Colonic mucosa (tissue), 4 donors: ENCODE measurements at regions not wholly inside any gene's neighbourhood (a gene's known extent, or its start where the extent isn't known, plus 50 kb on each side); places are given as distances from the start of the nearest gene placed in this dataset.

Source experiments
- DNase-seq: peaks from one replicate; pipeline ENCODE4 v3.0.0-alpha.2; 2020
- H3K27ac ChIP-seq: fragments of 200-600 bp; one replicate; pipeline ENCODE4 v1.8.0; 2021
- H3K27me3 ChIP-seq: fragments of 200-600 bp; one replicate; pipeline ENCODE4 v1.8.0; 2021
- H3K36me3 ChIP-seq: fragments of 200-600 bp; one replicate; pipeline ENCODE4 v1.8.0; 2021
- H3K4me1 ChIP-seq: fragments of 200-600 bp; one replicate; pipeline ENCODE4 v1.8.0; 2021; ENCODE audit warnings: mild to moderate bottlenecking
- H3K4me3 ChIP-seq: fragments of 200-600 bp; one replicate; pipeline ENCODE4 v1.8.0; 2021
- H3K9ac ChIP-seq, 2 donors: one replicate each; pipeline ENCODE4 v1.7.0; 2013; ENCODE audit warnings: control low read depth in 2 of 2, low read depth in 2 of 2, low read length in 2 of 2
- H3K9me3 ChIP-seq: fragments of 200-600 bp; one replicate; pipeline ENCODE4 v1.8.0; 2021
- CTCF ChIP-seq: fragments of 200-600 bp; IDR thresholded peaks from one replicate; pipeline ENCODE4 v1.8.0; 2022; ENCODE audit warnings: antibody characterized with exemption, mild to moderate bottlenecking
- intact Hi-C: fragments of 100-400 bp; cut with DNase I; formaldehyde crosslinking; loops from one replicate; pipeline ENCODE4 v1.14.1; 2022
- donor health status: healthy.
- donor health status: DM: no; HTN: no; CAD: no.
- donor health status: DM: no; HTN: no; CAD: no.

GRCh38 chr2:7209757-7210555, 292.7 kb downstream of the RNF144A start:
- Histone ChIP-seq H3K27ac (no peak overlapping the region), H3K27me3 (no peaks in the 10 kb centered on the region), H3K9ac (no peak overlapping the region), H3K4me3 (no peak overlapping the region), H3K9me3 (no peaks in the 10 kb centered on the region), H3K4me1 (no peaks in the 10 kb centered on the region), H3K36me3 (no peaks in the 10 kb centered on the region)
- no peak for TF ChIP-seq CTCF
- intact Hi-C loops = loop anchor here (5.0 kb wide), 1 partner anchor 1477 kb away; no protein-coding TSS in a partner anchor
- DNase-seq = no peak

- H3K36me3 ChIP-seq = no peaks in the 10 kb centered on the region
Observed at GRCh38 chr2:7210712-7211111, 293.5 kb downstream of the RNF144A start.

GRCh38 chr2:7225848-7226247, 308.6 kb downstream of the RNF144A start:
- intact Hi-C loops = no loop called here
- H3K4me3 ChIP-seq = no peak overlapping the region
- TF ChIP-seq CTCF = no peak
- H3K27me3 ChIP-seq = no peaks in the 10 kb centered on the region
- DNase-seq = no peak
- no peaks in the 10 kb centered on the region for H3K9me3 ChIP-seq
- no peaks in the 10 kb centered on the region for H3K36me3 ChIP-seq
- H3K27ac ChIP-seq = no peak overlapping the region
- no peaks in the 10 kb centered on the region for H3K4me1 ChIP-seq
- no peak overlapping the region for H3K9ac ChIP-seq

More at GRCh38 chr2:7210712-7211111, 293.5 kb downstream of the RNF144A start:
- Histone ChIP-seq H3K4me1 (no peaks in the 10 kb centered on the region), H3K9ac (no peak overlapping the region), H3K4me3 (no peak overlapping the region), H3K27ac (no peak overlapping the region), H3K27me3 (no peaks in the 10 kb centered on the region), H3K9me3 (no peaks in the 10 kb centered on the region)
- no peak for DNase-seq
- intact Hi-C loops = no loop called here
- TF ChIP-seq CTCF = no peak

GRCh38 chr2:7226501-7226900, 309.3 kb downstream of the RNF144A start:
- no peak for TF ChIP-seq CTCF
- intact Hi-C loops = no loop called here
- no peak overlapping the region for H3K27ac ChIP-seq
- no peak for DNase-seq
- H3K4me1 ChIP-seq = no peaks in the 10 kb centered on the region
- no peaks in the 10 kb centered on the region for H3K9me3 ChIP-seq
- no peaks in the 10 kb centered on the region for H3K27me3 ChIP-seq
- no peak overlapping the region for H3K9ac ChIP-seq
- H3K4me3 ChIP-seq = no peak overlapping the region
- no peaks in the 10 kb centered on the region for H3K36me3 ChIP-seq

- Histone ChIP-seq H3K9ac (no peak overlapping the region), H3K4me3 (no peak overlapping the region), H3K27ac (no peak overlapping the region), H3K4me1 (no peaks in the 10 kb centered on the region), H3K36me3 (no peaks in the 10 kb centered on the region), H3K27me3 (no peaks in the 10 kb centered on the region), H3K9me3 (no peaks in the 10 kb centered on the region)
- DNase-seq = no peak
- intact Hi-C loops = no loop called here
- no peak for TF ChIP-seq CTCF
Observed at GRCh38 chr2:7233126-7233525, 315.9 kb downstream of the RNF144A start.
